ENCODE measurements at regions not wholly inside any gene's neighbourhood (a gene's known extent, or its start where the extent isn't known, plus 50 kb on each side); places are given as distances from the start of the nearest gene placed in this dataset.

GRCh38 chr5:86786955-86787354 is 169.2 kb downstream of the COX7C start:
- no peak for DNase-seq

DNA sequence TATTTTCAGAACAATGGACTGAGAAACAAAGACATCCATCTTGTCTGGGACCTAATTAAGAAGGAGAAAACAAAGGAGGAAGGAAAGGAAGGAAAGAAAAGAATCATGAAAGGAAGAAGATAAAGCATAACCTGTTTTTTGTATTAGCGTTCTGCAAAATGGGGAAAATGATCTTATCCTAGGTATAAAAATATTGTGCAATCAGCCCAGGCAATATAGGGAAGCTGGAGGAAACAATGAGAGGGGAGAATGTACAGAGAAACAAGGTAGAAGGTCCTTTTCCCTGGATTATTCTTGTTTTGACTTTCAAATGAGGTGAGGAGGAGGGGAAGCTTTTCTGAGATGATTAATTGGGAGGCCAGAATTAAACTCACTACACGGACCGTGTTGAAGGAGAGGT is 177.9 kb downstream of the COX7C start:
- DNase-seq, result no peak

DNA sequence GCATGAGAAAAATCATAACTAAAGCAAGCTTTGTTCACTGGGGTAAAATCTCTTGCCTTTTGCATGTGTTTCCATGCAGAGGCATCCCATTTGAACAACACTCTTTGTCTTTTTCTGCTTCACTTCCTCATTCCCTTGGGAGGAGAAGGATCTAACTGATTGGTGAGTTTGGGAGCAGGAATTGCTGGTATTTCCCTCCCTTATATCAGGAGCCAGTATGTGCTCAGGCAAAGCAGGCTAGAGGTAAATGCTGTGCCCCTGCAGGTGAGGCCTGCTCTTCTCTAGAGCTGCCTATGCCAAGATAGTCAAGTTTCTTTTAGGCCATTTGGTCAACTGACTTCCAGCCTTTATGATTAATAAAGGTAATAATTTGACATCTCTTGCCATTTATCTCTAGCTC is 179.9 kb downstream of the COX7C start:
- no peak for DNase-seq

GRCh38 chr5:86806206-86806605 is 188.5 kb downstream of the COX7C start:
- no peak for DNase-seq

DNA sequence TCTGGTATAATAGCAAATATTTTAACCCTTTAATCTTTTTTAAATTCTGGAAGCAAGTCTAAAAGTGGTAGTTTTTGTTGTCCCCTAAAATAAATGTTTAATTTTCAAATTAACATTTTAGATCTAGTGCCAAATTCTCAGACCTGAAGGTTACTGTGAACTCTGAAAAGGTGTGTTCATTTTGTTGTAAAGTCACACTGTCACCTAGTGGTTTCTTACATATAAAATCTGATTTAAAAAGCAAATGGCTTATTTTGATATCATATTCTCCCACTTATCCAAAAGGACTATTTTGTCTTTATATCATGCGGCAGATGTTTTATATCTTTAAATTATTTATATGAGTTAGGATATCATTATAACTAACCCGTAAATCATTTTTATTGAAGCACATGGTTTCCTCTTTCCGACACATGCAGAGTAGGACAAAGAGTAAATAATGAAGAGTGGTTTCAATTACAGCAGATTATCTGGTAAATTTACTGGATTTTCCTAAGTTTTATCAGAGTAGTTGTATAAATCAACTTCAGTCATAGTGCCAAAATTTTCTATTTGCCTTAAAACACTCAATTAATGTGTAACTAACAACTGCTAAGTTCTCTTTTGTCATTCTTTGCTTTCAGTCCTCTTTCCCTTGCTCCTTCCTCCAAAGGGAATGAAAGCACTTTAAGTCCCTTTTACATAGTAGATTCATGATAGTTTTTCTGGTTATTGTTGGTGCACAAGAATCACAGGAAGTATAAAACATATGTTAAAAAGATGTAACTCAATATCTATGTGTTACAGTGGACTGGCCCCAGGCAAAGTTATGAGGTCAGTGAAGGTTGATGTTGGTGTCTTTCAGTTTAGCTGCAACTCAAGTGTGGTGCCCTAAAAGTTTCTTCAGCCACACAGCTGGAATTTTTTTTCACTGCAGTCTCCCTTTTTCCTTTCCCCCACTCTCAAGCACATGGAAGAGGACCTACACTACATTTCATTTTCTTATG is 189.6 kb downstream of the COX7C start:
- DNase-seq, result no peak

GRCh38 chr5:86814315-86814714 is 196.6 kb downstream of the COX7C start:
- no peak for DNase-seq

DNA sequence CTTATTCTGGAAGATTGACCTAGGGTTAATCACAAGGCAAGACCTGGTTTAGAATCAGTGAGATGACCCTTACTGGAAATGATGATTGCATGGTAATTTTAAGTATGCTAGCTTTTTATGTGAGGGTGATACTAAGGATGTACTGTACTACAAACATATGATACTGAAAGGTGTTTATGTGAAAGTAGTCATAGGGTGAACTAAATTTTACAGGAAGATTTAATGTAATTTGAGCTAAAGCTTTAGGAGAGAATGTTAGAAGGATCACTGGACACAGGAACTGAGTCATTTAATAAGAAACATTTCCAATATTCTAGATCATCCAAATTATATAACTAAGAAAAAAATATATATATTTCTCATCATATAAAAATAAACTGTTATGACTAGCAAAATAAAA is 197.2 kb downstream of the COX7C start:
- no peak for DNase-seq

- DNase-seq, result no peak
These were observed 206.9 kb downstream of the COX7C start for GRCh38 chr5:86824637-86825036.

DNA sequence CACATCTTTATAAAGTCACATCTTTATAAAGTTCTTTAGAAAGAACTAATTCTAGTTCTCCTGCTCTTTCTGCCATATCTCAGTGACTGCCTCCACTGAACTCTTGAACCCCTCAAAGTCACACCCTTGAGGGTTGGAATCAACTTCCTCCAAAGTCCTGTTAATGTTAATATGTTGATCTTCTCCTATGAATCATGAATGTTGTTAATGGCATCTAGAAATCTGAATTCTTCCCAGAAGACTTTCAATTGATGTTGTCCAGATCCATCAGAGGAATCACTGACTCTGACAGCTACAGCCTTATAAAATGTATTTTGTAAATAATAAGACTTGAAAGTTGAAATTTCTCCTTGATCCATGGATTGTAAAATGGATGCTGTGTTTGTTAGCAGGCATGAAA is 213.4 kb downstream of the COX7C start:
- DNase-seq, result no peak

GRCh38 chr5:86833868-86834267 is 216.1 kb downstream of the COX7C start:
- no peak for DNase-seq

- no peak for DNase-seq
These were observed 219.9 kb downstream of the COX7C start for GRCh38 chr5:86837610-86838009.

DNA sequence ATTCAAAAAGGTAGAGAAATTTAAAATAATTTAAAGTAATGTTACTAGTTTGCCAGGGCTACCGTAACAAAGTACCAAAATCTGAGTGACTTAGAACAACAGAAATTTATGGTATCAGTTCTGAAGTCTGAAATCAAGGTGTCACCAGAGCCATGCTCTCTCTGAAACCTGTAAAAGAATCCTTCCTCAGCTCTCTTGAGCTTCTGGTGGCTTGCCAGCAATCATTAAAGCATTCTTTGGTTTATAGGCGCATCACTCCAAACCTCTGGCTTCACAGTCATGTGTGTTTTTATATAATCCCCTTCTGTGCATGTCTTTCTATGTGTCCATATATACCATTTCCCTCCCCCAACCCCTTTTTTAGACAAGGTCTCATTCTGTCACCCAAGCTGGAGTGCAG is 220.3 kb downstream of the COX7C start:
- no peak for DNase-seq

DNA sequence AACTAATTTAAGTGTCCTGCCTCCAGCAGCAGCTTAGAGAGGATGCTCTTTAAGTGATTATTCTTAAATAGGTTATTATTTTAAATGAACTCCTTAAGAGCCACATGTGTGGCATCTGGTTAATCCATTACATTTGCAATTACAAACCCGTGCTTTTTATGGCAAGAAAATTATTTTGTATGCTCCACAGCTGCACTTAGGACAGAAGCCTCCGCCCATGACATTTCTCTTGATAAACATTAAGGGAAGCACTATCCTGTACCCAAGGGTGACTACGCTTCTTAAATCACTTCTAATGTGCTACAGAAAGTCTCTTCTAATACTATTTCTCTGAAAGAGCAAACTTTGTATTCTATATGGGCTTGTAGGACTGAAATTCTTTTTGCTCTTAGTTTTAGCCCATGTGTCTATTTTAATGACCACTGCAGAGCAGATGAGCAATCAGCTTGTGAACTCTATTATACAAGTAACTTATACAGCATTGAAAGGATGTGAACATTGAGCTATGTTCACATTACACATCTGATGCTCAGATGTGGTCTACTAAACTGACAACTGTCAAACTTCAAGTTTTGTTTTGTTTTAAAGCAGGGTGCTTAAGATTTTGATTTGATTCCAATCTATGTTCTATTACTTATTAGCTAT is 223.4 kb downstream of the COX7C start:
- DNase-seq, result no peak

- no peak for DNase-seq
These were observed 240.7 kb downstream of the COX7C start for GRCh38 chr5:86858442-86858841.

- DNase-seq, result no peak
These were observed 243.8 kb downstream of the COX7C start for GRCh38 chr5:86861512-86861911.

- DNase-seq, result no peak
These were observed 244.4 kb downstream of the COX7C start for GRCh38 chr5:86862093-86862492.

- no peak for DNase-seq
These were observed 246.3 kb downstream of the COX7C start for GRCh38 chr5:86864051-86864450.

- DNase-seq, result no peak
These were observed 247.6 kb downstream of the COX7C start for GRCh38 chr5:86865256-86865785.

GRCh38 chr5:86866036-86866435 is 248.3 kb downstream of the COX7C start:
- DNase-seq, result no peak

GRCh38 chr5:86869268-86869667 is 251.5 kb downstream of the COX7C start:
- DNase-seq, result no peak

DNA sequence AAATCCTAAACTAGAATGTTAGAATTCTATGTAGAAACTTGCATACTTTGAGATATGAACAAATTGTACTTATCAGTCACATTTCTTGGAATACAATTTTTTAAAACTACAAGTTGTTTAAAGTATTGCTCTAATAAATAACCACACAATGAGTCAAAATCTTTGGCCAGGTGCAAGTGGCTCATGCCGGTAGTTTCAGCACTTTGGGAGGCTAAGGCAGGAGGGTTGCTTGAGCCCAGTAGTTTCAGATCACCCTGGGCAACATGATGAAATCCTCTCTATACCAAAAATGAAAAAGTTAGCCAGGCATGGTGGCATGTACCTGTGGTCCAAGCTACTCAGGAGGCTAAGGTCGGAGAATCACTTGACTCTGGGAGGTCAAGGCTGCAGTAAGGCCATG is 257.8 kb downstream of the COX7C start:
- DNase-seq, result no peak

DNA sequence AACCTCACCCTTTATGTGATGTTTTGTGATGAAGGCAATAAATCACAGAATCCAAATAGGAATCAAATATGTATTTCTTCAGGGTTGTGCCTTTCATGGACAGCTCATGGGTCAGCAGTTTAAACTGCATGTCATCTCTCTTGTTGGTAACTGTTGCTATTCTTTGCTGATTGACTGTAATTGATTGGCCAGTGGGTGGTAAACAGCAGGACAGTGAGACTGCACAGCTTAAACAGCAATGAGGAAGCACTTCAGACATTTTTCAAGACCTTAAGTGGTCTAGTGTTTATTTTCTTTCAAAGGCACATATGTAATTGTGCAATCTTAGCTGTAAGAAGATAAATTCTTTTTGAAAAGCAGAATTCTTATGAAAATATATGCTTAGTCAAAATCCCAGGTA is 260.5 kb downstream of the COX7C start:
- DNase-seq, result peak; percentile 52

DNA sequence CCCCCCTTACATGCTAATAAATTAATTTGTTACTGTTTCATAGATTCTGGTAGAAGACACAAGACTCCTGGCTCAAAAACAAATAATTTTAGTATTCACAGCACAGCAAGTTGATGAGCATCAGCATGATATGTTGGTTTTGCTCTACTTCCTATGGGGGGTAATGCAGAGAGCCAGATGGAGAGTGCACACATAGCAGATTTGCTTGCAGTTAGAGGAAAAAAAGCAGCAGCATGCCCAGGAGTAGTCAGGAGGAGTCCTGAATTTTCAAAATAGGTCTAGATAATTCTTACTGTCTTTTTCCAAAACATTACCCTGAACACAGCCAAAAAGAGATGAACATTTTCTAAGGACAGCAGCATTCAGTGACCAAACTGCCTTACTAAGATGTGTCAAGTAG is 261.3 kb downstream of the COX7C start:
- DNase-seq, result no peak

DNA sequence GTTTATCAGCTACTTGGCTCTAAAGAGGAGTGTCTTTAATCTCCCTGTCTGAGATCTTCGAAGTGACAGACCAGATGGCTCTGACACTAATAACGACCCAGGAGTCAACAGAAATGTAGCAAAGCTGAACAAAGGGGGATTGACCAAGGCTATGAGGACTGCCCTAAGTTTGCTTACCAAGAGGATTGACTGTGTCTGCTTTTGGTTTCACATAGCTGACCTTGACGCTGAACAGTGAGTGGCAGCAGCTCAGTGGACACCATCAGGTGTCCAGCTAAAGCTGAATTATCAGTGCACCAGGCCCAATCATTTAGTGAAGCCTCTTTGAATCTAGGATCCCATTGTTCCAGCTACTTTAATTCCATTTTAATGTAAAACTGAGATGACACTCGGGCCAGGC is 262.6 kb downstream of the COX7C start:
- DNase-seq, result no peak

Data from NCI-H748 treated with DMSO at 0.1 percent for 48 hours (cell line).